IPS-18c (cell line): ENCODE measurements at regions not wholly inside any gene's neighbourhood (a gene's known extent, or its start where the extent isn't known, plus 50 kb on each side); places are given as distances from the start of the nearest gene placed in this dataset.
"Not testable (repeated sequence)": the region's sequence is repeated elsewhere in the genome, so short reads cannot be mapped to it uniquely, and the experiment has no call there.

Experiments used
- H3K4me3 ChIP-seq: 2 replicates; pipeline ENCODE4 v1.7.0; 2013; ENCODE audit warnings: low read depth, mild to moderate bottlenecking, low read length, moderate library complexity; ENCODE audit not compliant: insufficient read depth
- H3K9me3 ChIP-seq: one replicate; pipeline ENCODE4 v1.6.1; 2013; ENCODE audit warnings: mild to moderate bottlenecking, low read length, moderate library complexity; ENCODE audit not compliant: control insufficient read depth, insufficient read depth

DNA sequence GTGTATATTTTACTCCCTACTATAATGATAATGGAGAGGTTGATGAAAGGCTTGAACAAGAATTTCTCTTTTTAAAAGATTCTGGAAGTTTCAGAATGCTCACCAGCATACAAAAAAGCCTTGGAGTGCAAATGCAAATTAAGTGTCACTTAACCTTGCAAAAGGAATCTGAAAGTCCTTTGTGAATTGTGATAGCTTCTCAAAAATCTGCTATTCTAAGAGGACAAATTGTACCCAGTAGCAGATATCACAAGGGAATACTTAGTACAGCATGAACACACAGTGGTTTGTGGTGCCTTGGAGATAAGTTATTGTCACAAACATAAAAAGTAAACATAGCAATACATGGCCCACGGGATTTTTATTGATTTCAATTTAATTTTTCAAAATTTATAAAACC lies 1208.3 kb upstream of the B3GALT2 start:
- Histone ChIP-seq H3K9me3 (no peaks in the 10 kb centered on the region), H3K4me3 (no peak overlapping the region)

DNA sequence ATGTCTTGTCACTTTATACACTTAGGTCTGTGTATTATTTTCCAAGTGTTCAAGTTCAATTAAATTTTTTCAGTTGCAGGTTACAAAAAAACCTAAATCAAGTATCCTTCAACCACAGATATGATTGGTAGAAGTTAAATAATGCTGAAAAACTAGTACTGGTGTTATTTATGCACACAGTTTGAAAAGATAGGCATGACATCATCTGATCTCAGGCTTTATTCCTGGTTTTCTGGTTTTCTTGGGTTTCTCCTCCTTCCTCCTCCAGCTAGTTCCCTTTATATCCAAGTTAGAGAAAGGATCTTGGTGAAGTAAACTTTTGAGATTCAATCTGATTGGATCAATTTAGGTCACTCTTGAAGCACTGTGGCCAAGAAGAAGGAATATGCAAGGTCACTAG lies 1201.1 kb upstream of the B3GALT2 start:
- Histone ChIP-seq H3K4me3 (no peak overlapping the region), H3K9me3 (no peaks in the 10 kb centered on the region)

DNA sequence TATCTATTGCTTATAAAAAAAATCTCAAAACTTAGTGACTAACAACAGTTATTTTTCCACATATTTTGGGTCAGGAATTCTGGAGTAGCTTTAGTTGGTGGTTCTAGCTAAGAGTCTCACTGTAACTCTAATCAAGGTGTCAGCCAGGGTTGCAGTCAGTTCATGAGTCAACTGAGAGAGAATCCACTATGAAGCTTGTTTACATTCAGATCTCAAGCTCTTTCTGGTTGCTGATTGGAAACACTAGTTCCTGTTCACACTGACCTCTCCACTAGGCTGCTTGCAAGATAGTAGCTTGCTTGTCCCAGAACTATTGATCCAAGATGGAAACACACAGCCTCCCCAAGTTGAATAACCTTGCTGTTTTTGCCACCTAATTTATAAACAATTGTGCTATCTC lies 1192.1 kb upstream of the B3GALT2 start:
- no peak overlapping the region for H3K4me3 ChIP-seq
- no peaks in the 10 kb centered on the region for H3K9me3 ChIP-seq

DNA sequence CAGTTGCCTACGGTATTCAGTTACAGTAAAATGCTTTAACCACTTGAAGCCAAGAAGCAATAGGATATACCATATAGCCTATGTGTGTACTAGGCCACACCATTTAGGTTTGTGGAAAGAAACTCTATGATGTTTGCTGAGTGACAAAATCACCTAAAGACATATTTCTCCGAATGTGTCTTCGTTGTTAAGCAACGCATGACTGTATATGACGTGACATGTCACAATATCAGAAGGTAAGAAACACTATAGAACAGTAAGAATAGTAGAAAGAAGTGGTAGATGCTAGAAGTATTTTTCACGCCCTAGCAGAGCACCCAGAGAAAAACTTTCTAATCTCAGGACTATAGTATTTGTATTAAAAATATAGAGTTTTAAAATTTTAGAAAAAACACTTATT lies 1188.2 kb upstream of the B3GALT2 start:
- H3K4me3 ChIP-seq = no peak overlapping the region
- H3K9me3 ChIP-seq = no peaks in the 10 kb centered on the region

DNA sequence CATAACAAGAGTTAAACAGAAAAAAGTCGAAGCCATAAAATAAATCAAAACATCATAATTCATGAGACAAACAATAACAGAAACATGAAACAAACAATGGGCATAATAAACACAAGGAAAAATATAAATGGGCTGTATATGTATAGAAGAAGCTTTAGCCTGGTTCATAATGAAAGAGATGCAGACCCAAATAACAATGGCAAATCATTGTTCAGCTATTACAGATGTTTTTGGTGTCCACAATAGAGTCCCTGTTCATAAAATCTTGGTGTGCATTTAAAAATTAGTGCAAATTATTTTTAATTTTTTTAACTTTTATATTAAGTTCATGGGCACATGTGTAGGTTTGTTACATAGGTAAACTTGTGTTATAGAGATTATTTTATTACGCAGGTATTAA lies 1185.9 kb upstream of the B3GALT2 start:
- Histone ChIP-seq H3K4me3 (no peak overlapping the region), H3K9me3 (no peaks in the 10 kb centered on the region)

DNA sequence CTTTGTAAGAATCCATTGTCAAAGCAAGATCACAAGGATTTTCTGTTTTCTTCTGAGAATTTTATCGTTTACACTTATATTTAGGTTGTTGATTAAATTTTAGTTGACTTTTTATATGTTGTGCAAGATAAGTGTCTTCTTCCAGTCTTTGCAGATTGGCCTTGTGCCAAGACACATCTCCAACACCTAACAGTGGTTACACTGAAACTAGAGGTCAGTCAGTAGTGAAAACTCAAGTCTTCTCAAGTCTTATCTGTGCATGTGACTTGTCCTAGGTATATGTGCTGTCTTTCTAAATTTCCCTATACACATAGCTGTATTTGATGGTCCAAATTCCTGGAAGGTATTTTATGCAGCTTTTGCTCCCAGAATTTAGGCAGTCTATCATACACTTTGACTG lies 1183.2 kb upstream of the B3GALT2 start:
- Histone ChIP-seq H3K9me3 (no peaks in the 10 kb centered on the region), H3K4me3 (no peak overlapping the region)

DNA sequence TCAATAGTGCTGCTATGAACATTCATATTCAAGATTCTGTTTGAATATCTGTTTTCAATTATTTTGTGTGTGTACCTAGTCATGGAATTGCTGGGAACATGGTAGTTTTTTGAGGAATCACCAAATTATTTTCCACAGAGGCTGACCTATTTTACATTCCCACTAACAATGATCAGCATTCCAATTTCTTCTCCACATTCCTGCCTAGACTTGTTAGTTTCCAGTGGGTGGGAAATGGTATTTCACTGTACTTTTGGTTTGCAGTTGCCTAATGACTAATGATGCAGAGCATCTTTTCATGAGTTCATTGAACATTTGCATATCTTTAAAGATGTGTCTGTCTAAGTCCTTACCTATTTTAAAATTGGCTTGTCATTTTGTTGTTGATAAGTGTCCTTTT lies 1182.6 kb upstream of the B3GALT2 start:
- H3K9me3 ChIP-seq = no peaks in the 10 kb centered on the region
- H3K4me3 ChIP-seq = no peak overlapping the region

DNA sequence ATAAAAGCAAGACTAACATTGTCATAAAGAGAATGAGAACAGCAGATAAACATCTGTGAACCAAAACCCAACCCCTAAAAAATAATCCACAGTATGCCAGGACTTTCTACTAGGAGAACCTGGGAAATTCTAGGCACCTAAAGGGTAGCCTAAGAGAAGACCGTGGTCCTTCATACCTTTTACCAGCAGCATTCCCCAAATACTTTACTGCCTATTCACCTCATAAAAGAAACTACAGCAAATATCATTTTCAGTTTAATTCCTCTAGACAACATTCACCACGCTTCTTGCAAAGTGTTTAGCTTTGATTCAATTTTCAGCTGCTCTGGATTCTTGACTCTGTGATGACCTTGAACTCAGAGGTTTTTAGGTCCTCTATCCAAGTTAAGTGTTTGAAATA lies 1180.7 kb upstream of the B3GALT2 start:
- H3K4me3 ChIP-seq = no peak overlapping the region
- no peaks in the 10 kb centered on the region for H3K9me3 ChIP-seq

DNA sequence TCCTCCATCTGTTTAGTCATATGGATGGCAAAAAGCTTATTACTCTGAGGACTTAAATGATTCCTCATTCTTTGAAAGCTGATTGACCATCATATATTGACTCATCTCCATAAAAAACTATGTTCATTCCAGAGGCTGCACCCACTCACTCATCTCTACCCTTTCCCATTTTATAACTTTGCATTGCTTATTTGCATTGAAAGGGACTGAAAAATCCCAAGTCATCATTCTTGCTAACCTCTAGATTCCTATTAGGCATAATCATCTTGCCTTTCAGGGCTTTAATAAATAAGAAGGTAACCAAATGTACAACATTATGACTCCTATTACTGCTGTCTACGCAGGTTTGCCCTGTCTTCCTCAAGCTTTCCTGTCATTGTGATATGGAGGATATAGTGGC lies 1180.3 kb upstream of the B3GALT2 start:
- H3K4me3 ChIP-seq = no peak overlapping the region
- no peaks in the 10 kb centered on the region for H3K9me3 ChIP-seq

DNA sequence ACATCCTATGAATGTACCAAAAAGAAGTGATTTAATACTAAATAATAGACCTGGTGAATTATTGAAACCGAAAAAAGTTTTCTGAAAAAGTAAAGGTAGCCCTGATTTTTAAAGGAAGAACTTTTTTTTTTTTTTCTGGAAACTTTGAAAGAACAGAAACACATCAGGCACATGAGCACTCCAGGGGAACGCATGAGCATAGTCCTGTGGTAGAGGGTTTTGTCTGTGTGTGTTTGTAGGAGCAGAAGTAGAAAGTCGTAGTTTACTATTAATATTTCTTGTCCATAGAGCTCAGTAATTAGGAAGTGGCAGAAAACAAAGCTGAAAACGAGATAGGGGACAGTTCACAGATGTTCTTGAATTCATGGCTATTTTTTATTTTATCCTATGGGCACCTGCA lies 1175.9 kb upstream of the B3GALT2 start:
- H3K4me3 ChIP-seq = no peak overlapping the region
- no peaks in the 10 kb centered on the region for H3K9me3 ChIP-seq

DNA sequence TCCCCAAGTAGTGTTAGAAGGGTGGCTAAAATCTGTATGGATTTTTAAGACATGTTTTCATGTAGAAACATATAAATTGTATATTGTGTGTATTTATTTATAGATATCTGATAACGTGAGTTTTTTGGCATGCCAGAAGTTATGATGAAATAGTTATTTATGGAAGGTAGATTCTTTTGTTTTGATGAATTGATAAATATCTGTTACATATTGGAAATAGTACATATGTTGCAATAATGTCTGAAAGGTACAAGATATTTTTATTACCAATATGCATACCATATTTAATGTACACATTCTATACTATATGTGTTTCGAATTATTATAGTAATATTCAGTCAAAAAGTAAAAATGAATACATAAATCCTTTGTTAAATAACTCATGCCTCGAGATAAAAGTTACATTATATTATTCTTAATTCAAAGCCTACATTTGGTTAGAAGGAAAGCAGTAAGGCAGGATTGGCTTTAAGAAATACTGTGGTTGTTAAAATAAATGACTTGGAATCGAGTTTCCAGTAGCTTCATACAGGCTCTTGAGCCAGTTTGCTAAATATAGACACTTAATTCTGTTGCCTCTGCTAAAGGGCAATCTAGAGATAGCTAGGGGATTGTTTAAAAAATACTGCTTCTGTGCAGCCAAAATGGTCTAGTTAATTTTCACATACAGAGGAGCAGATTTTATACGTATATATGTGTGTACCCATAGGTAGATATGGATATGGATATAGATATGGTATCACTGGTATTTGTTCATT lies 1175.1 kb upstream of the B3GALT2 start:
- Histone ChIP-seq H3K4me3 (no peak overlapping the region), H3K9me3 (no peaks in the 10 kb centered on the region)

DNA sequence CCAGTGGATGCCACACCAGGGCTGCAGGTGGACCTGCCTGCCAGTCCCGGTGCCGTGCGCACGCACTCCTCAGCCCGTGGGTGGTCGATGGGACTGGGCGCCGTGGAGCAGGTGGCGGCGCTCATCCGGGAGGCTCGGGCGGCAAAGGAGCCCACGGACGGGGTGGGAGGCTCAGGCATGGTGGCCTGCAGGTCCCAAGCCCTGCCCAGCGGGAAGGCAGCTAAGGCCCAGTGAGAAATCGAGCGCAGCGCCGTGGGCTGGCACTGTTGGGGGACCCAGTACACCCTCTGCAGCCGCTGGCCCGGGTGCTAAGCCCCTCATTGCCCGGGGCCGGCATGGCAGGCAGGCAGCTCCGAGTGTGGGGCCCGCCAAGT lies 1171.8 kb upstream of the B3GALT2 start:
- Histone ChIP-seq H3K4me3 (no peak overlapping the region), H3K9me3 (no peaks in the 10 kb centered on the region)

DNA sequence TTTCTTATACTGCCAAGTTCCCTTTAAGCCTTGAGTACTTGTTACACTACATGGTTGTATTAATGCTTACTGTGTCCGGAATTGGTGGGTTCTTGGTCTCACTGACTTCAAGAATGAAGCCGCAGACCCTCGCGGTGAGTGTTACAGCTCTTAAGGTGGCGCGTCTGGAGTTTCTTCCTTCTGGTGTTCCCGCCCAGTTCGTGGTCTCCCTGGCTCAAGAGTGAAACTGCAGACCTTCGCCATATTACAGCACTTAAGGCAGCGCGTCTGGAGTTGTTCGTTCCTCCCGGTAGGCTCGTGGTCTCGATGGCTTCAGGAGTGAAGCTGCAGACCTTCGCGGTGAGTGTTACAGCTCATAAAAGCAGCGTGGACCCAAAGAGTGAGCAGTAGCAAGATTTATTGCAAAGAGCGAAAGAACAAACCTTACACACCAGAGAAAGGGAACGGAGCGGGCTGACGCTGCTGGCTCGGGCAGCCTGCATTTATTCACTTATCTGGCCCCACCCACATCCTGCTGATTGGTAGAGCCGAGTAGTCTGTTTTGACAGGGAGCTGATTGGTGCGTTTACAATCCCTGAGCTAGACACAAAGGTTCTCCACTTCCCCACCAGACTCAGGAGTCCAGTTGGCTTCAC lies 1171.3 kb upstream of the B3GALT2 start:
- H3K9me3 ChIP-seq, H3K4me3 ChIP-seq: not testable (repeated sequence)

DNA sequence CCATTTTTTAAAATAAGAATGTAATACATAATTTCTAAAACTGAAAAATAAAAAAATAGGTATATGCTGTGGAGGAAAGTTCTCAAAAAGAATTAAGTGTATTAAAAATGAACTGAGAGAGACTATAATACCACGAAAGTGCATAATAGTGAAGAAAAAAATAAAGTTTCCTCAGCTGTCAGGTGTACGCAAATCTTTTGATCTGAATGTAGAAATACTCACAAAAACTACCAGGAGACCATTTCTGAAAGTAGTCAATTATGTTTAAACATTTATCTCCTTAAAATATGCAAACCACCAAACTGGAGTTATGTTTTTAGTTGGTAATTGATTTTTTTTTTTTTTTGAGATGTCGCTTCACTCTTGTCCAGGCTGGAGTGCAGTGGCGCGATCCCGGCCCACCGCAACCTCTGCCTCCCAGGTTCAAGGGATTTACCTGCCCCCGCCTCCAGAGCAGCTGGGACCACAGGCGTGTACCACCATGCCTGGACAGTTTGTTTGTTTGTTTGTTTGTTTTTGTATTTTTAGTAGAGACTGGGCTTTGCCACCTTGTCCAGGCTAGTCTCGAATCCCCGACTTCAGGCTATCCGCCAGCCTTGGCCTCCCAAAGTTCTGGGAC lies 1169.2 kb upstream of the B3GALT2 start:
- H3K4me3 ChIP-seq = no peak overlapping the region
- H3K9me3 ChIP-seq = no peaks in the 10 kb centered on the region

DNA sequence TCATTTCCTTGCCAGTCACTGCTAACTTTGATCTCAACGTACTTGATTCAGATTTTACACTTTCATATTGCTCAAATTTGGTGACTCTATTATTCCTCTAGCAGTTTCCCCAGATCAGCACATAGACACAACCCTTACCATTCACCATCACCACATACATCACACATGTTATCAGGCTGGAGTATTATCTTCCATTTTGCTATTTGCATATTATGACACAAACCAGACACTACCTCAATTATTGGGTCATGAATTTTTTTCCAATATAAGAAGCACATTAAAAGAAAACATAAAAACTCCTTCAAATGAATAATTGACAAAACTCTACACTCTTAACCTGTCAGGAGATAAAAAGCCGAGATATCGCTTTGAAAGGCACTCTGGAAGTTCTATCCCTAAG lies 1166.7 kb upstream of the B3GALT2 start:
- no peak overlapping the region for H3K4me3 ChIP-seq
- H3K9me3 ChIP-seq = no peaks in the 10 kb centered on the region

DNA sequence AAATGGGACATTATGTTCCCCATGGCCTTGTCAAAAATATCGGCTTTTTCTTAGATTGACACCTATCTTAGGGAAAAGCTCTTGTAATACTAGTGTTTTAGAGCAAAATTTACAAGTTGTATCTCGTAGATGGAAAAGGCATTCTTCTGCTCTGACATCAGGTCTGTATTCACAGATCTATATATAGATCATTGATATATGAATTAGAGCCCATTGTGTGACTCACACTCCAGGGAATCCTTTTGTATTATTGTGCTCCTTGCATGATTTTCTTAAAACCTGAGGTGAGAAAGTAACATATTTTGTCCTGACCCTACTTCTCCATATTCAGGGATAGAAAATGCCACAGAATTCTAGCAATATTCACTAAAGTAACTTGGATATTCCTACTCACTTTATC lies 1160.8 kb upstream of the B3GALT2 start:
- Histone ChIP-seq H3K9me3 (no peaks in the 10 kb centered on the region), H3K4me3 (no peak overlapping the region)

DNA sequence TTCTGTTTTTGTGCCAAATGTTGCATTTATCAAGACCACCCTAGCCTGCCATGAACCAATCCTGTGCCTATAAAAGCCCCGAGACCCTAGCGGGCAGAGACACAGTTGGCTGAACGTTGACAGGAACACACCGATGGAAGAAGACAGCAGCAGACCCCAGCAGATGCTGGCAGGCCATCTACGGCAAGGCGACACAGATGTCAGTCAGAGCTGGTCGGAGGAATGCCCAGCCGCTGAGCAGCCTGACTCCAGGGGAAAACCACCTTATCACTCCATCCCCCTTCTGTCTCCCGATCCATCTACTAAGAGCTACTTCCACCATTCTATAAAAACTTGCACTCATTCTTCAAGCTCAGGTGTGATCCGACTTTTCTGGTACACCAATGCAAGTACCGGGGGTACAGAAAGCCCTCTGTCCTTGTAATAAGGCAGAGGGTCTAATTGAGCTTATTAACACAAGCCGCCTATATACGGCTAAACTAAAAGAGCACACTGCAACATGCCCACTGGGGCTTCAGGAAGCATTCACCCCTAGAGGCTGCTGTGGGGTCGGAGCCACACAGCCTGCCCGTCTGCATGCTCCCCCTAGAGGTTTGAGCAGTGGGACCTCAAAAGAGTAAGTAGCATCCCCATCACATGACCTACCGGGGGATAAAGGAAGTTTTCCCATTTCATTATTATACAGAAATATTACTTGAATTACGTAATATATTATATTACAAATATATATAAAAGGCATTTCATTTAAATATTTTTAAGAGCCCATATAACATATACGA lies 1156.3 kb upstream of the B3GALT2 start:
- Histone ChIP-seq H3K9me3 (no peaks in the 10 kb centered on the region), H3K4me3 (no peak overlapping the region)

DNA sequence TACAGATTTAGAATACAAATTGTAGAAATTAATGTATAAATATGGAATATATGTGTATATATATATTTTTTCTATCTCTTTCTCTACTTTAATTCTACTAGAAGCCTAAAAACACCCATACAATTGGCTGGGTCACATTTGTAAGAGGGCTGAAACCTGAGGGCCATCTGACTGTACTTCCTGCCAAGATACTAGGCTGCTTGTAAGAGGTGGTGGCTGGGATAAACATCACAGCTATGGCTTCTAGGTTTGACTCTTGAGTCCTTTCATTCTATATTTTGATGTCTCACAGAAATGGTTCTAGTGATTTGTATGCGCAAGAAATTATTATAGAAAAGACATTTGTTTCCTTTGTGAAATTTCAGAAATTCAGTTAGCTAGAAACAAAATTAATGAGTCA lies 1155.2 kb upstream of the B3GALT2 start:
- no peaks in the 10 kb centered on the region for H3K9me3 ChIP-seq
- H3K4me3 ChIP-seq = no peak overlapping the region
